HG03175 (cell line): ENCODE measurements at regions not wholly inside any gene's neighbourhood (a gene's known extent, or its start where the extent isn't known, plus 50 kb on each side); places are given as distances from the start of the nearest gene placed in this dataset.
A peak's percentile ranks its signal among the peaks of the same experiment; 100 is the strongest.
"Not testable (repeated sequence)": the region's sequence is repeated elsewhere in the genome, so short reads cannot be mapped to it uniquely, and the experiment has no call there.

Experiments
- ATAC-seq: cut with Tn5 transposase; IDR thresholded peaks from one replicate; pipeline ENCODE4 v1.9.1; 2021; ENCODE audit warnings: mild to moderate bottlenecking, moderate library complexity; ENCODE audit not compliant: unreplicated experiment

GRCh38 chr6:137610702-137611101, 116.5 kb upstream of the OLIG3 start:
- peak; percentile 70 for ATAC-seq

- no peak for ATAC-seq
Observed at GRCh38 chr6:137623293-137623692, 129.1 kb upstream of the OLIG3 start.

- ATAC-seq = no peak
Observed at GRCh38 chr6:137625100-137625661, 131.0 kb upstream of the OLIG3 start.

GRCh38 chr6:137625808-137626207, 131.6 kb upstream of the OLIG3 start:
- no peak for ATAC-seq

GRCh38 chr6:137630666-137631065, 136.5 kb upstream of the OLIG3 start:
- no peak for ATAC-seq

- ATAC-seq = no peak
Observed at GRCh38 chr6:137631323-137631722, 137.1 kb upstream of the OLIG3 start.

GRCh38 chr6:137634177-137634576, 140.0 kb upstream of the OLIG3 start:
- peak; percentile 45 for ATAC-seq

- no peak for ATAC-seq
Observed at GRCh38 chr6:137637121-137637520, 142.9 kb upstream of the OLIG3 start.

- ATAC-seq = no peak
Observed at GRCh38 chr6:137638926-137639706, 144.9 kb upstream of the OLIG3 start.

- ATAC-seq = no peak
Observed at GRCh38 chr6:137640086-137640485, 145.9 kb upstream of the OLIG3 start.

- ATAC-seq = peak; percentile 60
Observed at GRCh38 chr6:137641474-137642077, 147.4 kb upstream of the OLIG3 start.

GRCh38 chr6:137643210-137643609, 149.0 kb upstream of the OLIG3 start:
- not testable (repeated sequence) for ATAC-seq

GRCh38 chr6:137643644-137644043, 149.4 kb upstream of the OLIG3 start:
- not testable (repeated sequence) for ATAC-seq

GRCh38 chr6:137645850-137646249, 151.7 kb upstream of the OLIG3 start:
- ATAC-seq = no peak

- no peak for ATAC-seq
Observed at GRCh38 chr6:137646484-137646883, 152.3 kb upstream of the OLIG3 start.

GRCh38 chr6:137647762-137648447, 153.7 kb upstream of the OLIG3 start:
- no peak for ATAC-seq

- no peak for ATAC-seq
Observed at GRCh38 chr6:137650720-137651119, 156.5 kb upstream of the OLIG3 start.

- no peak for ATAC-seq
Observed at GRCh38 chr6:137651178-137651577, 157.0 kb upstream of the OLIG3 start.

GRCh38 chr6:137651591-137652335, 157.6 kb upstream of the OLIG3 start:
- ATAC-seq = no peak

- no peak for ATAC-seq
Observed at GRCh38 chr6:137652961-137653705, 158.9 kb upstream of the OLIG3 start.
